ENCODE measurements at regions not wholly inside any gene's neighbourhood (a gene's known extent, or its start where the extent isn't known, plus 50 kb on each side); places are given as distances from the start of the nearest gene placed in this dataset.

DNA sequence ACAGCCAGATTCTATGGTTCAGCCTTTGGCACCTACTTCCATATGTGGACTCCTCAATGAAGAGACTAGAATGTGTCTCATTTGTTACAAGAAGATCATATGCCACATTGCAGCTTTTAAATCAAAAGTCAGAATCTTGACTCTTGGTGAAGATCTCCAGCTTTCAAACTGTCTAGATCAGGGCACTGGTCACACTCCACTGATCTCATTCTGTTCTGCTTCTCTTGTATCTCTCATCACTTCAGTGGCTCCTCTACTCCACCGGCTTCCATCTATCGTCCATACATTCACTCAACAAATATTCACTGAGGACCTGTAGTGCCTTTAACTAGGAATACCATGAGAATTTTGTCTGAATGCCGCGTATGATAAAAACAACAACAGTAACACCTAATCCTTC is 203.3 kb upstream of the LPP start:
- no peak for TF ChIP-seq YY1 (IDR thresholded peaks at IDR 0.05; ENCODE audit: insufficient read depth, insufficient read length)
- no peak for TF ChIP-seq SUZ12 (IDR thresholded peaks at IDR 0.05; ENCODE audit: extremely low read depth, insufficient read depth, insufficient read length)
